ENCODE measurements at regions not wholly inside any gene's neighbourhood (a gene's known extent, or its start where the extent isn't known, plus 50 kb on each side); places are given as distances from the start of the nearest gene placed in this dataset.

DNA sequence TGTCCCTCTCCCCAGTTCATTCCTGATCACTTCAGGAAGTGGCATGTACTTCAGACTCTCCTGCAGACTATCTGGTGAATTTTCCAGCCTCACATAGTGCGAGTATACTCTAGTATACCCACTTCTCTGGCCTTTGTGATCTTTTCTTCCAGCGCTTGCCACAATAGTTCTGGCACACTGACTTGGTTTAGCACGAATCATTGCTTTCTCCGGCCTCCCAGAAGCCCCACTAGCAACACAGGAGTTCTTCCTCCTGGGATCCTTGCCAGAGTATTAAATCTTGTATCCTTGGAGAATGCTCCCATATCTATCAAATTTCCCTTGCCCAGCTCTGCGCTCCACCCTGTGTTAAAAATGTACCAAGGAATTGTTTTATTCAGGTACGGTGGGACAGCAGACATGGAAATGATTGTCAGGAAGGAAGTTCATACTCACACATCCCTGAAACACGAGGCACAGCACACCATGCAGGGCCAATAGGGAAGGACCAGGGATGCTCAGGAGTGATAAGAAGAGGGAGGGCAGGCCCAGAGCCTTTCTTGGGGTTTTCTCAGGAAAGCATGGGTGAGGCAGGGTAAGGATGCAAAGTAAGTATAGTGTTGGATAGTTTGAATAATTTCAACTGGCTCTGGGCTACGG lies 136.7 kb downstream of the ADSS2 start:
- no peak overlapping the region for H3K4me3 ChIP-seq
- DNase-seq (ENCODE audit: low spot score in 2 of 2) = no peak
- no peaks in the 10 kb centered on the region for H3K4me1 ChIP-seq
- no peaks in the 10 kb centered on the region for H3K36me3 ChIP-seq
- TF ChIP-seq CTCF (IDR thresholded peaks at IDR 0.05) = no peak
- no peak overlapping the region for H3K27ac ChIP-seq
- H3K27me3 ChIP-seq = no peaks in the 10 kb centered on the region
- no peaks in the 10 kb centered on the region for H3K9me3 ChIP-seq
- intact Hi-C loops (cut with DNase I) = no loop called here

DNA sequence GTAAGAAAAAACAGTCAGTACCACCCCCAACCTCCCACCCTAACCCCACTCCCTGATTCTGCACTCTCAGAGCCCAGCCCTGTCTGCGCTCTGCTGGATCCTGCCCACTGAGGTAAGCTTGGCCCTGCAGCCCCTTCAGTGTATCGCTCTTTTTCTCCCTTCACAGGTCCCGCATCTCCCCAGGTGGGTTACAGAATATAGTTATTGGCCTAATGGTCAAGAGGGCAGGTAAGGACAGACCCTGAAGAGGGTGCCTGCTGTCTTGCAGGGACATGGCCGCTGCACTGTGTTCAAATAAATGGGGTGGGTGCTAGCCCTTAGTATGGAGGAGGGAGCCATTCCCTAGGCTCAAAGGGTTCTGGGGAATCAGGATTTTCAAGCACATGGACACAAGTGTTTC lies 135.7 kb downstream of the ADSS2 start:
- no peak overlapping the region for H3K4me3 ChIP-seq
- intact Hi-C loops (cut with DNase I) = no loop called here
- H3K27ac ChIP-seq = no peak overlapping the region
- H3K9me3 ChIP-seq = no peaks in the 10 kb centered on the region
- H3K36me3 ChIP-seq = no peaks in the 10 kb centered on the region
- no peak for TF ChIP-seq CTCF (IDR thresholded peaks at IDR 0.05)
- no peaks in the 10 kb centered on the region for H3K4me1 ChIP-seq
- no peak for DNase-seq (ENCODE audit: low spot score in 2 of 2)
- H3K27me3 ChIP-seq = no peaks in the 10 kb centered on the region

GRCh38 chr1:244316407-244316806 lies 135.3 kb downstream of the ADSS2 start:
- DNase-seq (ENCODE audit: low spot score in 2 of 2) = no peak
- H3K27ac ChIP-seq = no peak overlapping the region
- no peaks in the 10 kb centered on the region for H3K36me3 ChIP-seq
- no peaks in the 10 kb centered on the region for H3K4me1 ChIP-seq
- H3K9me3 ChIP-seq = no peaks in the 10 kb centered on the region
- intact Hi-C loops (cut with DNase I) = no loop called here
- no peaks in the 10 kb centered on the region for H3K27me3 ChIP-seq
- no peak overlapping the region for H3K4me3 ChIP-seq
- no peak for TF ChIP-seq CTCF (IDR thresholded peaks at IDR 0.05)

DNA sequence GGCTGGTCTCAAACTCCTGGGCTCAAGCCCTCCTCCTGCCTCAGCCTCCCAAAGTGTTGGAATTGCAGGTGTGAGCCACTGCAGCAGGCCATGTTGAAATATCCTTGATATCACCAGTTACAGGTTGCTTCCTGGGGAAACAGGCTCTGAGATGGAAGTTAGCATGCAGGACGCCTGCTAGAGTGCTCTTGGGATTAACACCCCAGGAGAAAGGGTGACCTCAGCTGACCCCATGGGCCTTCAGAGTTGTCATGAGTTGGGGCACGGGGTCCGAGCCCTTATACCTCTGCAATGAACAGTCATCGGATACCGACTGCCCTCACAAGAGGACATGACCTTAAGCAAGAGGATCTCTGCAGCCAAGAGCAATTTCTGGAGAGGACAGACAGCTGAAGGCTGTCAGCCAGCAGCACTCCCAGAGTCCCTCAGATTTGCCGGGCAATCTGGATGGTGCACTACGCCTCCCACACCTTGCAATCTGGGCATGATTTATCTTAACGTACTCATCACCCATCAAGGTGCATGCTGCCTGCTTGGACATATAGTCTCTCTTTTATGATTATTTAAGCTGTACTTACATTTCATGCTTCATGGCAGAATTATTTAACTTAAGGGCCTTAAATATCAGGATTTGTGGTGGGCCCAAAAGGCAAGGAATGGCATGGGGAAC lies 134.6 kb downstream of the ADSS2 start:
- peaks cover 0 to 2% of the 10 kb centered on the region in 2 donors for H3K4me1 ChIP-seq
- intact Hi-C loops (cut with DNase I) = no loop called here
- H3K9me3 ChIP-seq = no peaks in the 10 kb centered on the region
- H3K4me3 ChIP-seq = no peak overlapping the region
- no peak overlapping the region for H3K27ac ChIP-seq
- DNase-seq (ENCODE audit: low spot score in 2 of 2) = no peak
- no peak for TF ChIP-seq CTCF (IDR thresholded peaks at IDR 0.05)
- no peaks in the 10 kb centered on the region for H3K36me3 ChIP-seq
- H3K27me3 ChIP-seq = no peaks in the 10 kb centered on the region

DNA sequence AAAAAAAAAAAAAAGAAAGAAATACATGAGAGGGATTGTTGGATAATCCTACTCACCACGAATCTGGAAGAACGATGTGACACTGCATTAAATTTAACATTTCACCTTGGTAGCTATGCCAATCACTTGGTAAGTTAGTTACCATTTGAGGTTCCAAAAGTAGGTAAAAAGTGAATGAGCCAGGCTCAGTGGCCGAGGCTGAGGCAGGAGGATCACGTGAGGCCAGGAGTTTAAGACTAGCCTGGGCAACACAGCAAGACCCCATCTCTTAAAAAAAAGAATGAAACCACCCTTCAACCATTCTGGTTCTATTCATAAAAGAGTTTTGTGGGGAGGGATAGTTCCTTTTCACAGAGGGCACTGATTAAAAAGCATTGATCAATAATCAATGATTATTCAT lies 133.6 kb downstream of the ADSS2 start:
- intact Hi-C loops (cut with DNase I) = no loop called here
- no peaks in the 10 kb centered on the region for H3K27me3 ChIP-seq
- TF ChIP-seq CTCF (IDR thresholded peaks at IDR 0.05) = no peak

More for the DNA sequence above, 133.6 kb downstream of the ADSS2 start:
- no peak for DNase-seq (ENCODE audit: low spot score in 2 of 2)
- Histone ChIP-seq H3K4me3 (no peak overlapping the region), H3K9me3 (no peaks in the 10 kb centered on the region), H3K4me1 (peaks cover 3 to 9% of the 10 kb centered on the region in 2 donors), H3K27ac (no peak overlapping the region), H3K36me3 (no peaks in the 10 kb centered on the region)
